ENCODE measurements at regions not wholly inside any gene's neighbourhood (a gene's known extent, or its start where the extent isn't known, plus 50 kb on each side); places are given as distances from the start of the nearest gene placed in this dataset.

GRCh38 chr4:123606946-123607542 lies 210.4 kb downstream of the SPRY1 start:
- TF ChIP-seq CTCF (IDR thresholded peaks at IDR 0.05) = no peak
- TF ChIP-seq POLR2A (IDR thresholded peaks at IDR 0.05) = no peak
